H1 (cell line): ENCODE measurements at regions not wholly inside any gene's neighbourhood (a gene's known extent, or its start where the extent isn't known, plus 50 kb on each side); places are given as distances from the start of the nearest gene placed in this dataset.

Experiments used
- CTCF ChIA-PET: fragments of 300-600 bp; sonication (Branson Sonifier 250); formaldehyde crosslinking; loops from one replicate; lab custom pipeline; 2021; ENCODE audit not compliant: partially characterized antibody; lab: Charles Lee
- POLR2A ChIA-PET: fragments of 300-600 bp; sonication (Branson Sonifier 250); formaldehyde crosslinking; loops from one replicate; lab custom pipeline; 2021; ENCODE audit warnings: inconsistent platforms; ENCODE audit not compliant: partially characterized antibody; lab: Charles Lee
- DNase-seq, 2 experiments: peaks; one replicate each; pipeline versions ENCODE4 v3.0.0 to v3.0.0-alpha.2; 2010 to 2022; ENCODE audit warnings: low spot score in 2 of 2, low read depth in 1 of 2, mixed read lengths in 1 of 2
- FAIRE-seq: peaks from 2 replicates; lab custom pipeline; 2011; peaks lifted over from hg19 to GRCh38; lab: Jason Lieb, UNC
- H2AFZ ChIP-seq: 2 replicates; pipeline ENCODE4 v1.8.1; 2012; ENCODE audit warnings: low read length, inconsistent platforms
- H2AK5ac ChIP-seq: 2 replicates; pipeline ENCODE4 v1.6.1; 2013; ENCODE audit warnings: low read depth, low read length
- H2BK120ac ChIP-seq: replicated peaks from 2 replicates; pipeline ENCODE3; 2013; ENCODE audit warnings: low read depth, low read length, inconsistent platforms
- H2BK12ac ChIP-seq: 2 replicates; pipeline ENCODE4 v1.6.1; 2013; ENCODE audit warnings: low read depth, low read length
- H2BK15ac ChIP-seq: 2 replicates; pipeline ENCODE4 v1.6.1; 2013; ENCODE audit warnings: low read length
- H2BK20ac ChIP-seq: 2 replicates; pipeline ENCODE4 v1.6.1; 2013; ENCODE audit warnings: low read length
- H2BK5ac ChIP-seq: 2 replicates; pipeline ENCODE4 v1.6.1; 2013; ENCODE audit warnings: low read depth, low read length
- H3K14ac ChIP-seq: 2 replicates; pipeline ENCODE4 v1.6.1; 2013; ENCODE audit warnings: inconsistent platforms; ENCODE audit not compliant: insufficient read length
- H3K18ac ChIP-seq: 2 replicates; pipeline ENCODE4 v1.6.1; 2013; ENCODE audit warnings: low read length; ENCODE audit errors: extremely low read depth
- H3K23ac ChIP-seq: 2 replicates; pipeline ENCODE4 v1.6.1; 2013; ENCODE audit warnings: inconsistent platforms; ENCODE audit not compliant: insufficient read length
- H3K23me2 ChIP-seq: 2 replicates; pipeline ENCODE4 v1.6.1; 2013; ENCODE audit warnings: low read depth, low read length
- H3K27ac ChIP-seq: 2 replicates; pipeline ENCODE4 v1.6.1; 2011; ENCODE audit warnings: low read depth, low read length, inconsistent platforms
- H3K27me3 ChIP-seq, 4 experiments: replicated peaks in 1 of 4; 1 replicate in 1 of 4; 2 replicates in 3 of 4; pipeline versions ENCODE4 v1.6.1 to v1.8.1; 2011 to 2013; ENCODE audit warnings: low read length in 3 of 4, mild to moderate bottlenecking in 3 of 4, inconsistent platforms in 2 of 4, mixed read lengths in 2 of 4, moderate library complexity in 1 of 4; ENCODE audit not compliant: control insufficient read depth in 3 of 4, insufficient read depth in 3 of 4; ENCODE audit errors: extremely low read depth in 1 of 4
- H3K36me3 ChIP-seq, 4 experiments: 2 replicates each; pipeline versions ENCODE4 v1.6.1 to v1.8.1; 2011 to 2013; ENCODE audit warnings: mild to moderate bottlenecking in 4 of 4, low read length in 3 of 4, moderate library complexity in 2 of 4, control low read depth in 1 of 4, inconsistent platforms in 1 of 4; ENCODE audit not compliant: insufficient read depth in 4 of 4, control insufficient read depth in 2 of 4
- H3K4ac ChIP-seq: replicated peaks from 2 replicates; pipeline ENCODE3; 2013; ENCODE audit warnings: low read length, low read depth, mixed read lengths, inconsistent platforms; ENCODE audit not compliant: insufficient read length
- H3K4me1 ChIP-seq, 4 experiments: replicated peaks in 1 of 4; 1 replicate in 1 of 4; 2 replicates in 3 of 4; pipeline versions ENCODE4 v1.6.1 to v1.8.1; 2011 to 2013; ENCODE audit warnings: low read length in 3 of 4, inconsistent platforms in 2 of 4, mixed read lengths in 1 of 4; ENCODE audit not compliant: insufficient read depth in 4 of 4, control insufficient read depth in 3 of 4
- H3K4me2 ChIP-seq, 2 experiments: 2 replicates each; pipeline versions ENCODE4 v1.6.1 to v1.8.1; 2011 to 2013; ENCODE audit warnings: low read depth in 2 of 2, low read length in 2 of 2, control low read depth in 1 of 2, inconsistent platforms in 1 of 2, mild to moderate bottlenecking in 1 of 2; ENCODE audit not compliant: insufficient read depth in 1 of 2
- H3K4me3 ChIP-seq, 4 experiments: fragments of 200-600, 300-600 bp in 1 of 4; sonication (generic), shearing (Covaris generic), sonication (Bioruptor Twin) in 1 of 4; 2 replicates each; pipeline versions ENCODE4 v1.5.1 to v1.8.1; 2011 to 2016; ENCODE audit warnings: low read length in 4 of 4, low read depth in 3 of 4, control low read depth in 2 of 4, inconsistent platforms in 2 of 4, mild to moderate bottlenecking in 2 of 4, mixed read lengths in 1 of 4, moderate library complexity in 1 of 4; ENCODE audit not compliant: insufficient read depth in 2 of 4; ENCODE audit errors: extremely low read depth in 1 of 4
- H3K56ac ChIP-seq: replicated peaks from 2 replicates; pipeline ENCODE3; 2013; ENCODE audit warnings: low read depth, mild to moderate bottlenecking, mixed read lengths, low read length, inconsistent platforms; ENCODE audit not compliant: insufficient read length
- H3K79me1 ChIP-seq: 2 replicates; pipeline ENCODE4 v1.6.1; 2013; ENCODE audit warnings: low read depth, low read length, control low read depth
- H3K79me2 ChIP-seq, 2 experiments: 2 replicates each; pipeline versions ENCODE4 v1.6.1 to v1.8.1; 2012 to 2013; ENCODE audit warnings: low read length in 2 of 2, mild to moderate bottlenecking in 2 of 2, inconsistent platforms in 1 of 2; ENCODE audit not compliant: insufficient read depth in 2 of 2, control insufficient read depth in 1 of 2
- H3K9ac ChIP-seq, 4 experiments: replicated peaks in 1 of 4; 1 replicate in 1 of 4; 2 replicates in 3 of 4; pipeline versions ENCODE4 v1.6.1 to v1.8.1; 2011 to 2013; ENCODE audit warnings: low read depth in 3 of 4, low read length in 3 of 4, control low read depth in 2 of 4, mild to moderate bottlenecking in 2 of 4, moderate library complexity in 2 of 4, inconsistent platforms in 1 of 4; ENCODE audit errors: extremely low read depth in 1 of 4
- H3K9me3 ChIP-seq, 2 experiments: 2 replicates each; pipeline versions ENCODE4 v1.6.1 to v1.8.1; 2012 to 2013; ENCODE audit warnings: mild to moderate bottlenecking in 2 of 2, moderate library complexity in 2 of 2, control low read depth in 1 of 2, inconsistent platforms in 1 of 2, low read depth in 1 of 2, low read length in 1 of 2, mixed read lengths in 1 of 2; ENCODE audit not compliant: insufficient read depth in 2 of 2
- H4K20me1 ChIP-seq, 2 experiments: replicated peaks in 1 of 2; 2 replicates each; pipeline versions ENCODE3 to v1.8.1; 2011 to 2013; ENCODE audit warnings: inconsistent platforms in 2 of 2, low read length in 2 of 2, mild to moderate bottlenecking in 1 of 2; ENCODE audit not compliant: insufficient read depth in 2 of 2, control insufficient read depth in 1 of 2
- H4K5ac ChIP-seq: 2 replicates; pipeline ENCODE4 v1.6.1; 2013; ENCODE audit warnings: low read length, low read depth, mixed read lengths, inconsistent platforms; ENCODE audit not compliant: insufficient read length
- H4K8ac ChIP-seq: 2 replicates; pipeline ENCODE4 v1.8.0; 2013; ENCODE audit warnings: mild to moderate bottlenecking, moderate library complexity, low read length, inconsistent platforms; ENCODE audit not compliant: insufficient read depth; ENCODE audit errors: extremely low read depth
- H4K91ac ChIP-seq: replicated peaks from 2 replicates; pipeline ENCODE3; 2013; ENCODE audit warnings: low read length, mixed read lengths, inconsistent platforms; ENCODE audit not compliant: insufficient read length
- BCL11A ChIP-seq, 2 experiments: IDR thresholded peaks; one replicate each; pipeline ENCODE4 v1.6.1; 2011; ENCODE audit warnings: low read depth in 2 of 2, low read length in 2 of 2, mild to moderate bottlenecking in 2 of 2
- GTF2F1 ChIP-seq: IDR thresholded peaks from 2 replicates; pipeline ENCODE4 v1.6.1; 2012; ENCODE audit warnings: low read depth, low read length, improper control_type of control experiment, borderline replicate concordance
- SIX5 ChIP-seq: IDR thresholded peaks from 2 replicates; pipeline ENCODE4 v1.6.1; 2011; ENCODE audit warnings: mild to moderate bottlenecking, low read depth, low read length

- Histone ChIP-seq H2BK20ac (no peak overlapping the region), H3K4me1 (no peaks in the 10 kb centered on the region), H4K8ac (no peak overlapping the region), H3K9me3 (no peaks in the 10 kb centered on the region), H3K18ac (no peak overlapping the region), H4K91ac (no peak overlapping the region), H3K4me3 (no peak overlapping the region), H3K79me1 (no peaks in the 10 kb centered on the region), H3K23me2 (no peaks in the 10 kb centered on the region), H2BK12ac (no peak overlapping the region), H3K56ac (no peak overlapping the region), H3K79me2 (no peaks in the 10 kb centered on the region), H4K20me1 (no peaks in the 10 kb centered on the region), H2BK5ac (no peak overlapping the region), H3K36me3 (no peaks in the 10 kb centered on the region), H3K27me3 (no peaks in the 10 kb centered on the region; a peak in 1 of 7 replicates), H2BK15ac (no peak overlapping the region), H2AK5ac (no peak overlapping the region), H3K14ac (no peak overlapping the region), H3K23ac (no peak overlapping the region), H3K4me2 (no peak overlapping the region), H4K5ac (no peak overlapping the region), H3K27ac (no peak overlapping the region), H3K9ac (no peak overlapping the region), H2AFZ (no peak overlapping the region), H3K4ac (no peak overlapping the region), H2BK120ac (no peak overlapping the region)
- ChIA-PET POLR2A (no interaction called here), CTCF (no interaction called here)
- FAIRE-seq: no peak
- DNase-seq: no peak
- no peak for TF ChIP-seq BCL11A (IDR thresholded peaks at IDR 0.05; ENCODE audit: low read depth in 2 of 2, low read length in 2 of 2)
- no peak for TF ChIP-seq SIX5
- TF ChIP-seq GTF2F1: no peak
Observed at GRCh38 chr7:54907981-54908380, 110.8 kb upstream of the EGFR start.
